ENCODE measurements at regions not wholly inside any gene's neighbourhood (a gene's known extent, or its start where the extent isn't known, plus 50 kb on each side); places are given as distances from the start of the nearest gene placed in this dataset.

- Histone ChIP-seq H4K8ac (ENCODE audit: low read depth in 2 of 2, low read length in 2 of 2) (no peak overlapping the region), H3K4me3 (ENCODE audit: insufficient read depth, low read depth, low read length) (no peak overlapping the region), H3K9me1 (ENCODE audit: insufficient read depth, low read length) (no peaks in the 10 kb centered on the region), H2AK5ac (ENCODE audit: low read depth, low read length) (no peak overlapping the region), H3K14ac (replicated peaks; ENCODE audit: low read depth, low read length) (no peak overlapping the region), H3K36me3 (ENCODE audit: control insufficient read depth, insufficient read depth, low read length) (no peaks in the 10 kb centered on the region), H2BK15ac (ENCODE audit: low read depth, low read length) (no peak overlapping the region), H4K5ac (ENCODE audit: low read depth, low read length) (no peak overlapping the region), H3K27ac (ENCODE audit: insufficient read depth, low read length) (no peak overlapping the region), H2BK5ac (ENCODE audit: low read depth, low read length, poor library complexity, severe bottlenecking) (no peak overlapping the region), H2AFZ (replicated peaks; ENCODE audit: low read length, poor library complexity) (no peak overlapping the region), H3K9ac (ENCODE audit: low read depth, low read length) (no peak overlapping the region), H3K27me3 (ENCODE audit: control insufficient read depth, insufficient read depth, low read length) (peaks cover 4% of the 10 kb centered on the region; the same call in 1 of the 2 replicates), H3K4me1 (ENCODE audit: control insufficient read depth, insufficient read depth, low read length) (peaks cover 5% of the 10 kb centered on the region; the same call in 1 of the 2 replicates), H3K56ac (ENCODE audit: extremely low read depth, insufficient read depth, low read length) (no peak overlapping the region), H3K4ac (ENCODE audit: low read depth, low read length) (no peak overlapping the region), H4K20me1 (ENCODE audit: insufficient read depth, low read length) (no peaks in the 10 kb centered on the region), H3K4me2 (ENCODE audit: low read depth, low read length) (no peak overlapping the region), H2BK120ac (ENCODE audit: low read depth, low read length) (no peak overlapping the region), H3K79me1 (ENCODE audit: low read depth in 1 of 2, low read length in 2 of 2) (no peaks in the 10 kb centered on the region), H2AK9ac (replicated peaks; ENCODE audit: low read depth, low read length, poor library complexity) (no peak overlapping the region), H3K23ac (ENCODE audit: low read depth, low read length) (no peak overlapping the region), H3K18ac (ENCODE audit: low read depth, low read length) (no peak overlapping the region), H3K9me3 (ENCODE audit: control insufficient read depth, insufficient read depth, low read length) (0 out of 2 replicates have a peak, but pooled peaks cover 2% of the 10 kb centered on the region), H2BK20ac (ENCODE audit: low read depth, low read length) (no peak overlapping the region), H4K91ac (ENCODE audit: insufficient read depth, low read depth, low read length) (no peak overlapping the region)
- no CpG with 5 or more reads among the region's 7 CpGs for WGBS, 2 experiments (ENCODE audit: extremely low coverage in 2 of 2, insufficient read length in 1 of 2)
- intact Hi-C loops (cut with micrococcal nuclease), result no loop called here
- no TSS peak for BruUV-seq (replicated peaks)
- dilution Hi-C loops (cut with HindIII; ENCODE audit: low sequenced_read_pairs, unreplicated experiment), result no loop called here
- ChIA-PET POLR2A (ENCODE audit: unreplicated experiment) (no interaction called here), CTCF (no interaction called here)
- in situ Hi-C loops (cut with MboI; ENCODE audit: low sequenced_read_pairs), result no loop called here
- ATAC-seq (ENCODE audit: low read depth), result no peak
- DNase-seq, result no peak
- no peak for TF ChIP-seq CHD1 (IDR thresholded peaks at IDR 0.05; ENCODE audit: low read depth, low read length)
- TF ChIP-seq CTCF (conservative IDR thresholded peaks at IDR 0.05; ENCODE audit: low read depth, low read length), result no peak
- TF ChIP-seq BHLHE40 (IDR thresholded peaks at IDR 0.05; ENCODE audit: low read depth, low read length), result no peak
- TF ChIP-seq RFX5 (IDR thresholded peaks at IDR 0.05; ENCODE audit: low read depth, low read length), result no peak
- TF ChIP-seq CEBPB (IDR thresholded peaks at IDR 0.05; ENCODE audit: low read depth, low read length), result no peak
- no peak for TF ChIP-seq POLR2A (IDR thresholded peaks at IDR 0.05; ENCODE audit: low read depth, low read length)
- no peak for TF ChIP-seq FOS (IDR thresholded peaks at IDR 0.05; ENCODE audit: low read depth, low read length)
- no peak for TF ChIP-seq MAFK (IDR thresholded peaks at IDR 0.05; ENCODE audit: low read depth, low read length)
- TF ChIP-seq RCOR1 (IDR thresholded peaks at IDR 0.05; ENCODE audit: insufficient replicate concordance, low read length), result no peak
- TF ChIP-seq MAZ (IDR thresholded peaks at IDR 0.05; ENCODE audit: borderline replicate concordance, low read depth, low read length), result no peak
- no peak for TF ChIP-seq USF2 (IDR thresholded peaks at IDR 0.05; ENCODE audit: low read depth, low read length)
- TF ChIP-seq MXI1 (IDR thresholded peaks at IDR 0.05; ENCODE audit: borderline replicate concordance, low read depth, low read length), result no peak
Observed at GRCh38 chr5:173832386-173832785, 55.8 kb upstream of the CPEB4 start.
